Astrocyte (in vitro differentiated cells and primary cell): ENCODE measurements at regions not wholly inside any gene's neighbourhood (a gene's known extent, or its start where the extent isn't known, plus 50 kb on each side); places are given as distances from the start of the nearest gene placed in this dataset.
"Not testable (repeated sequence)": the region's sequence is repeated elsewhere in the genome, so short reads cannot be mapped to it uniquely, and the experiment has no call there.

Source experiments
- DNase-seq: peaks from one replicate; pipeline ENCODE4 v3.0.0-alpha.2; 2010; ENCODE audit warnings: low read depth
- FAIRE-seq: peaks from 2 replicates; lab custom pipeline; 2011; peaks lifted over from hg19 to GRCh38; lab: Jason Lieb, UNC
- H2AFZ ChIP-seq: 2 replicates; pipeline ENCODE4 v1.6.0; 2012; ENCODE audit warnings: low read depth, low read length, inconsistent platforms
- H3K27ac ChIP-seq: 2 replicates; pipeline ENCODE4 v1.5.1; 2011; ENCODE audit warnings: low read depth, low read length, inconsistent platforms
- H3K27me3 ChIP-seq: 2 replicates; pipeline ENCODE4 v1.6.0; 2011; ENCODE audit warnings: low read length, inconsistent platforms; ENCODE audit not compliant: insufficient read depth
- H3K36me3 ChIP-seq: 2 replicates; pipeline ENCODE4 v1.5.1; 2011; ENCODE audit warnings: low read length, inconsistent platforms; ENCODE audit not compliant: insufficient read depth
- H3K4me1 ChIP-seq: 2 replicates; pipeline ENCODE4 v1.5.1; 2011; ENCODE audit warnings: low read length, inconsistent platforms; ENCODE audit not compliant: insufficient read depth
- H3K4me2 ChIP-seq: 2 replicates; pipeline ENCODE4 v1.6.0; 2012; ENCODE audit warnings: low read length, inconsistent platforms
- H3K4me3 ChIP-seq: 2 replicates; pipeline ENCODE4 v1.5.1; 2011; ENCODE audit warnings: low read depth, mild to moderate bottlenecking, low read length, inconsistent platforms; ENCODE audit not compliant: insufficient read depth
- H3K79me2 ChIP-seq: 2 replicates; pipeline ENCODE4 v1.6.0; 2012; ENCODE audit warnings: mild to moderate bottlenecking, low read length, inconsistent platforms; ENCODE audit not compliant: insufficient read depth
- H3K9ac ChIP-seq: 2 replicates; pipeline ENCODE4 v1.6.0; 2012; ENCODE audit warnings: mild to moderate bottlenecking, low read length, inconsistent platforms
- H3K9me3 ChIP-seq: 2 replicates; pipeline ENCODE4 v1.5.1; 2012; ENCODE audit warnings: low read depth, mild to moderate bottlenecking, low read length, inconsistent platforms; ENCODE audit not compliant: insufficient read depth
- H4K20me1 ChIP-seq: 2 replicates; pipeline ENCODE4 v1.6.0; 2012; ENCODE audit warnings: low read length, inconsistent platforms; ENCODE audit not compliant: insufficient read depth
- H3K27ac Mint-ChIP-seq: one replicate; pipeline ENCODE4 v1.8.0; 2021; ENCODE audit warnings: mild to moderate bottlenecking, mixed read lengths; ENCODE audit not compliant: unreplicated experiment
- H3K27me3 Mint-ChIP-seq: one replicate; pipeline ENCODE4 v1.8.0; 2021; ENCODE audit warnings: low read depth, mixed read lengths; ENCODE audit not compliant: unreplicated experiment
- H3K36me3 Mint-ChIP-seq: one replicate; pipeline ENCODE4 v1.8.0; 2021; ENCODE audit warnings: low read depth, mixed read lengths; ENCODE audit not compliant: unreplicated experiment
- H3K4me1 Mint-ChIP-seq: one replicate; pipeline ENCODE4 v1.8.0; 2021; ENCODE audit warnings: low read depth, mixed read lengths; ENCODE audit not compliant: unreplicated experiment
- H3K4me3 Mint-ChIP-seq: one replicate; pipeline ENCODE4 v1.8.0; 2021; ENCODE audit warnings: mild to moderate bottlenecking, moderate library complexity, mixed read lengths; ENCODE audit not compliant: unreplicated experiment
- H3K9me3 Mint-ChIP-seq: one replicate; pipeline ENCODE4 v1.8.0; 2021; ENCODE audit warnings: mild to moderate bottlenecking, mixed read lengths; ENCODE audit not compliant: unreplicated experiment

GRCh38 chr10:3317553-3318479, 145.2 kb upstream of the PITRM1 start:
- not testable (repeated sequence) for H3K27ac Mint-ChIP-seq, H3K27me3 Mint-ChIP-seq, H3K4me1 ChIP-seq, DNase-seq, H3K36me3 Mint-ChIP-seq, H3K4me3 Mint-ChIP-seq, H3K27ac ChIP-seq, H3K9me3 ChIP-seq, FAIRE-seq, H3K4me3 ChIP-seq, H3K4me2 ChIP-seq, H3K27me3 ChIP-seq, H2AFZ ChIP-seq, H3K9ac ChIP-seq, H3K36me3 ChIP-seq, H3K79me2 ChIP-seq, H4K20me1 ChIP-seq, H3K4me1 Mint-ChIP-seq
- H3K9me3 Mint-ChIP-seq, result peaks cover 16% of the 10 kb centered on the region

GRCh38 chr10:3314445-3315085, 142.0 kb upstream of the PITRM1 start:
- H3K36me3 ChIP-seq, DNase-seq, H3K9ac ChIP-seq, H3K4me1 ChIP-seq, H3K9me3 ChIP-seq, H3K27me3 ChIP-seq, H3K27ac Mint-ChIP-seq, H3K9me3 Mint-ChIP-seq, H4K20me1 ChIP-seq, H3K36me3 Mint-ChIP-seq, H3K4me2 ChIP-seq, H3K27ac ChIP-seq, H3K4me1 Mint-ChIP-seq, H3K79me2 ChIP-seq, H2AFZ ChIP-seq, H3K27me3 Mint-ChIP-seq, H3K4me3 Mint-ChIP-seq, H3K4me3 ChIP-seq: not testable (repeated sequence)
- peak; percentile 9 for FAIRE-seq

DNA sequence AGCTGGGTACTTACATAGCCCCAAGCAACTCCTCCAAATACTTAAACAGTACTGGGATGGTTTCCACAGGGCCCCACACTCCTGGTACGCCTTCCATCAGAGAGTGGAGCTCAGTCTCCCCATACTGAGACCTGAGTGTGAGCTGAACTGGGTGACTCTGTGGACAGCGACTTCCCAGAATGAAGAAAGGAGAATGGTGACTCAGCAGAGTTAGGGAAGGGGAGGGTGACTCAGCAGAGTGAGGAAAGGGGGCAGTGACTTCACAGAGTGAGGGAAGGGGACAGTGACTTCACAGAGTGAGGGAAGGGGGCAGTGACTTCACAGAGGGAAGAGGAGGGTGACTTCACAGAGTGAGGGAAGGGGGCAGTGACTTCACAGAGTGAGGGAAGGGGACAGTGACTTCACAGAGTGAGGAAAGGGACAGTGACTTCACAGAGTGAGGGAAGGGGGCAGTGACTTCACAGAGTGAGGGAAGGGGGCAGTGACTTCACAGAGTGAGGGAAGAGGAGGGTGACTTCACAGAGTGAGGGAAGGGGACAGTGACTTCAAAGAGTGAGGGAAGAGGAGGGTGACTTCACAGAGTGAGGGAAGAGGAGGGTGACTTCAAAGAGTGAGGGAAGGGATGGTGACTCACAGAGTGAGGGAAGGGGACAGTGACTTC, 141.3 kb upstream of the PITRM1 start:
- not testable (repeated sequence) for H3K4me3 Mint-ChIP-seq, H3K27ac ChIP-seq, H3K36me3 ChIP-seq, H3K79me2 ChIP-seq, H4K20me1 ChIP-seq, H3K9ac ChIP-seq, H2AFZ ChIP-seq, H3K9me3 ChIP-seq, H3K4me1 Mint-ChIP-seq, H3K27me3 ChIP-seq, FAIRE-seq, H3K4me1 ChIP-seq, H3K4me3 ChIP-seq, H3K27me3 Mint-ChIP-seq, H3K36me3 Mint-ChIP-seq
- Mint-ChIP-seq H3K27ac (peak overlapping the region; percentile 12), H3K9me3 (peaks cover 11% of the 10 kb centered on the region)
- H3K4me2 ChIP-seq, result peak overlapping the region; percentile 28
- DNase-seq, result peak; percentile 56
